Vagina (tissue), 2 donors: ENCODE measurements at regions not wholly inside any gene's neighbourhood (a gene's known extent, or its start where the extent isn't known, plus 50 kb on each side); places are given as distances from the start of the nearest gene placed in this dataset.

Experiments used
- DNase-seq, 2 donors: peaks; one replicate each; pipeline ENCODE4 v3.0.0-alpha.2; 2017; ENCODE audit errors: extremely low spot score in 2 of 2
- H3K27ac ChIP-seq: fragments of 200-600 bp; sonication (generic); one replicate; pipeline ENCODE4 v1.5.1; 2019
- H3K27me3 ChIP-seq: fragments of 200-600 bp; sonication (generic); one replicate; pipeline ENCODE4 v1.5.1; 2019
- H3K36me3 ChIP-seq, 2 donors: fragments of 200-600 bp; sonication (generic); one replicate each; pipeline ENCODE4 v1.5.1; 2017 to 2019
- H3K4me1 ChIP-seq: fragments of 200-600 bp; sonication (generic); one replicate; pipeline ENCODE4 v1.5.1; 2019
- H3K4me3 ChIP-seq, 2 donors: fragments of 200-600 bp; sonication (generic); 1 replicate in 1 of 2; 2 replicates in 1 of 2; pipeline ENCODE4 v1.5.1; 2016 to 2019
- H3K9me3 ChIP-seq: fragments of 200-600 bp; sonication (generic); one replicate; pipeline ENCODE4 v1.5.1; 2019
- CTCF ChIP-seq, 3 experiments: fragments of 450-650 bp in 2 of 3; fragments of 200-600 bp in 1 of 3; sonication (generic) in 1 of 3; IDR thresholded peaks; one replicate each; pipeline ENCODE4 v1.5.1; 2017 to 2019; ENCODE audit warnings: antibody characterized with exemption in 3 of 3, mild to moderate bottlenecking in 2 of 3, moderate library complexity in 2 of 3
- POLR2A ChIP-seq, 2 donors: fragments of 450-650 bp; IDR thresholded peaks; one replicate each; pipeline ENCODE4 v1.6.1; 2017; ENCODE audit warnings: antibody characterized with exemption in 2 of 2, mild to moderate bottlenecking in 2 of 2, moderate library complexity in 2 of 2
- POLR2AphosphoS5 ChIP-seq, 2 donors: sonication (generic); formaldehyde crosslinking; IDR thresholded peaks; one replicate each; pipeline ENCODE4 v1.9.0; 2017; ENCODE audit warnings: antibody characterized with exemption in 2 of 2, mild to moderate bottlenecking in 2 of 2, low read depth in 1 of 2; ENCODE audit not compliant: insufficient read depth in 1 of 2
- intact Hi-C: fragments of 100-400 bp; cut with DNase I; formaldehyde crosslinking; loops from one replicate; pipeline ENCODE4 v1.15.1; 2023

GRCh38 chr13:26995159-26995558 is 176.5 kb downstream of the USP12 start:
- H3K4me3 ChIP-seq: no peak overlapping the region
- DNase-seq: no peak
- intact Hi-C loops: no loop called here
- no peak overlapping the region for H3K27ac ChIP-seq
- H3K9me3 ChIP-seq: no peaks in the 10 kb centered on the region
- TF ChIP-seq CTCF (IDR thresholded peaks at IDR 0.05): no peak
- no peak for TF ChIP-seq POLR2AphosphoS5 (IDR thresholded peaks at IDR 0.05; ENCODE audit: insufficient read depth in 1 of 2, low read depth in 1 of 2)
- TF ChIP-seq POLR2A (IDR thresholded peaks at IDR 0.05): no peak
- peaks cover 15% of the 10 kb centered on the region for H3K4me1 ChIP-seq
- H3K27me3 ChIP-seq: no peaks in the 10 kb centered on the region
- no peaks in the 10 kb centered on the region for H3K36me3 ChIP-seq

GRCh38 chr13:26993780-26994179 is 177.8 kb downstream of the USP12 start:
- H3K27ac ChIP-seq: no peak overlapping the region
- intact Hi-C loops: no loop called here
- no peak for TF ChIP-seq POLR2A (IDR thresholded peaks at IDR 0.05)
- no peak for TF ChIP-seq POLR2AphosphoS5 (IDR thresholded peaks at IDR 0.05; ENCODE audit: insufficient read depth in 1 of 2, low read depth in 1 of 2)
- no peak for TF ChIP-seq CTCF (IDR thresholded peaks at IDR 0.05)
- no peak for DNase-seq
- H3K4me3 ChIP-seq: no peak overlapping the region
- no peaks in the 10 kb centered on the region for H3K36me3 ChIP-seq
- no peaks in the 10 kb centered on the region for H3K9me3 ChIP-seq
- H3K4me1 ChIP-seq: peaks cover 15% of the 10 kb centered on the region
- no peaks in the 10 kb centered on the region for H3K27me3 ChIP-seq

- intact Hi-C loops: no loop called here
- no peak for DNase-seq
These were observed 178.5 kb downstream of the USP12 start for GRCh38 chr13:26992951-26993719.

GRCh38 chr13:26991508-26992181 is 180.0 kb downstream of the USP12 start:
- intact Hi-C loops: no loop called here
- DNase-seq: no peak
- Histone ChIP-seq H3K4me1 (peaks cover 15% of the 10 kb centered on the region), H3K27ac (no peak overlapping the region), H3K4me3 (no peak overlapping the region), H3K9me3 (no peaks in the 10 kb centered on the region), H3K36me3 (no peaks in the 10 kb centered on the region), H3K27me3 (no peaks in the 10 kb centered on the region)
- no peak for TF ChIP-seq CTCF (IDR thresholded peaks at IDR 0.05)
- TF ChIP-seq POLR2AphosphoS5 (IDR thresholded peaks at IDR 0.05; ENCODE audit: insufficient read depth in 1 of 2, low read depth in 1 of 2): no peak
- no peak for TF ChIP-seq POLR2A (IDR thresholded peaks at IDR 0.05)

More at GRCh38 chr13:26992951-26993719, 178.5 kb downstream of the USP12 start:
- TF ChIP-seq POLR2AphosphoS5 (IDR thresholded peaks at IDR 0.05; ENCODE audit: insufficient read depth in 1 of 2, low read depth in 1 of 2) (no peak), CTCF (IDR thresholded peaks at IDR 0.05) (no peak), POLR2A (IDR thresholded peaks at IDR 0.05) (no peak)
- H3K9me3 ChIP-seq: no peaks in the 10 kb centered on the region
- H3K36me3 ChIP-seq: no peaks in the 10 kb centered on the region
- no peaks in the 10 kb centered on the region for H3K27me3 ChIP-seq
- no peak overlapping the region for H3K27ac ChIP-seq
- H3K4me1 ChIP-seq: peaks cover 15% of the 10 kb centered on the region
- H3K4me3 ChIP-seq: no peak overlapping the region
